HCT116 (cell line): ENCODE measurements at regions not wholly inside any gene's neighbourhood (a gene's known extent, or its start where the extent isn't known, plus 50 kb on each side); places are given as distances from the start of the nearest gene placed in this dataset.

ENCODE experiments used
- ATAC-seq: fragments of 200-7000 bp; cut with Tn5 transposase; 2 replicates; pipeline ENCODE4 v1.9.1; 2020; ENCODE audit warnings: mild to moderate bottlenecking, moderate library complexity
- BruUV-seq: library from RNA; stranded (reverse); fragments of 400-500 nt; replicated peaks from 2 replicates; lab custom pipeline; 2021; lab: Mats Ljungman, UMichigan
- CTCF ChIA-PET: fragments of 300-600 bp; sonication (Branson Sonifier 250); formaldehyde crosslinking; loops from one replicate; lab custom pipeline; 2021; ENCODE audit warnings: antibody characterized with exemption; lab: Charles Lee
- POLR2A ChIA-PET: fragments of 300-600, 350-600 bp; sonication (Branson Sonifier 250); formaldehyde crosslinking; loops from one replicate; lab custom pipeline; 2021; ENCODE audit warnings: antibody characterized with exemption; lab: Charles Lee
- RAD21 ChIA-PET, 2 experiments: fragments of 300-600 bp; sonication (Branson Sonifier 250); formaldehyde crosslinking; loops; one replicate each; lab custom pipeline; 2023; ENCODE audit warnings: low total read pairs in 2 of 2; ENCODE audit not compliant: uncharacterized antibody in 2 of 2, unreplicated experiment in 2 of 2, low non-redundant PET in 1 of 2; lab: Charles Lee
- DNase-seq: peaks from one replicate; pipeline ENCODE4 v3.0.0-alpha.2; 2010; ENCODE audit warnings: low read depth, low spot score
- H2AFZ ChIP-seq: fragments of 200-600 bp; shearing (Covaris generic), sonication (generic); 2 replicates; pipeline ENCODE4 v1.6.1; 2017; ENCODE audit warnings: low read depth, mixed run types, mixed read lengths, antibody characterized with exemption, low read length; ENCODE audit not compliant: poor library complexity, severe bottlenecking
- H3K27ac ChIP-seq: 2 replicates; pipeline ENCODE4 v1.5.1; 2012; ENCODE audit warnings: low read depth, low read length
- H3K27me3 ChIP-seq: fragments of 200-600 bp; sonication (generic); 2 replicates; pipeline ENCODE4 v1.6.1; 2016; ENCODE audit warnings: mixed run types, low read length, mixed read lengths; ENCODE audit not compliant: insufficient read depth
- H3K36me3 ChIP-seq, 2 experiments: fragments of 200-500 bp in 1 of 2; fragments of 200-600 bp in 1 of 2; sonication (Bioruptor generic) in 1 of 2; sonication (generic) in 1 of 2; 2 replicates each; pipeline versions ENCODE4 v1.5.1 to v1.6.1; 2014 to 2016; ENCODE audit warnings: low read length in 2 of 2, inconsistent platforms in 1 of 2, mixed read lengths in 1 of 2, mixed run types in 1 of 2; ENCODE audit not compliant: insufficient read depth in 2 of 2, control insufficient read depth in 1 of 2
- H3K4me1 ChIP-seq, 2 experiments: fragments of 200-600 bp in 1 of 2; sonication (generic) in 1 of 2; 2 replicates each; pipeline versions ENCODE4 v1.5.1 to v1.6.1; 2012 to 2017; ENCODE audit warnings: low read length in 2 of 2, inconsistent platforms in 1 of 2, mild to moderate bottlenecking in 1 of 2, mixed read lengths in 1 of 2, mixed run types in 1 of 2, moderate library complexity in 1 of 2; ENCODE audit not compliant: insufficient read depth in 2 of 2, control insufficient read depth in 1 of 2
- H3K4me2 ChIP-seq: fragments of 200-600 bp; sonication (generic); 2 replicates; pipeline ENCODE4 v1.6.1; 2017; ENCODE audit warnings: mixed run types, low read length, mixed read lengths
- H3K4me3 ChIP-seq, 2 experiments: fragments of 200-600 bp in 1 of 2; sonication (generic) in 1 of 2; replicated peaks in 1 of 2; 2 replicates each; pipeline ENCODE4 v1.5.1; 2011 to 2016; ENCODE audit warnings: low read length in 2 of 2, control low read depth in 1 of 2, low read depth in 1 of 2, mild to moderate bottlenecking in 1 of 2, mixed read lengths in 1 of 2, mixed run types in 1 of 2
- H3K79me2 ChIP-seq: fragments of 200-600 bp; sonication (generic); 2 replicates; pipeline ENCODE4 v1.6.1; 2017; ENCODE audit warnings: mild to moderate bottlenecking, mixed run types, low read length, moderate library complexity, mixed read lengths; ENCODE audit not compliant: insufficient read depth
- H3K9ac ChIP-seq: fragments of 200-600 bp; sonication (generic); 2 replicates; pipeline ENCODE4 v1.6.1; 2016; ENCODE audit warnings: low read length, mixed read lengths
- H3K9me2 ChIP-seq: fragments of 200-600 bp; sonication (generic), shearing (Covaris generic); 2 replicates; pipeline ENCODE4 v1.6.1; 2017; ENCODE audit warnings: mixed run types, mild to moderate bottlenecking, moderate library complexity; ENCODE audit not compliant: insufficient read depth
- H3K9me3 ChIP-seq, 2 experiments: fragments of 200-500 bp in 1 of 2; fragments of 200-600 bp in 1 of 2; sonication (Bioruptor generic) in 1 of 2; sonication (generic) in 1 of 2; 2 replicates each; pipeline ENCODE4 v1.6.1; 2014 to 2017; ENCODE audit warnings: low read length in 2 of 2, mixed read lengths in 2 of 2, inconsistent platforms in 1 of 2, low read depth in 1 of 2, mild to moderate bottlenecking in 1 of 2, mixed run types in 1 of 2, moderate library complexity in 1 of 2; ENCODE audit not compliant: control insufficient read depth in 1 of 2, insufficient read depth in 1 of 2
- H4K20me1 ChIP-seq: fragments of 200-600 bp; sonication (generic), shearing (Covaris generic); 2 replicates; pipeline ENCODE4 v1.6.1; 2017; ENCODE audit warnings: mixed run types, mild to moderate bottlenecking, moderate library complexity; ENCODE audit not compliant: insufficient read depth
- CBX3 ChIP-seq: IDR thresholded peaks from 2 replicates; pipeline ENCODE4 v1.6.1; 2012; ENCODE audit warnings: low read depth
- EGR1 ChIP-seq: IDR thresholded peaks from 2 replicates; pipeline ENCODE4 v1.6.1; 2012; ENCODE audit warnings: low read depth
- ELF1 ChIP-seq: IDR thresholded peaks from 2 replicates; pipeline ENCODE4 v1.6.1; 2012; ENCODE audit warnings: low read depth, borderline replicate concordance
- EZH2 ChIP-seq: fragments of 200-600 bp; sonication (generic); IDR thresholded peaks from 2 replicates; pipeline ENCODE4 v1.6.1; 2017; ENCODE audit warnings: antibody characterized with exemption, mixed run types
- JUND ChIP-seq: IDR thresholded peaks from 2 replicates; pipeline ENCODE4 v1.6.1; 2012
- SIN3A ChIP-seq: IDR thresholded peaks from 2 replicates; pipeline ENCODE4 v1.6.1; 2012; ENCODE audit warnings: low read depth
- SRF ChIP-seq: IDR thresholded peaks from 2 replicates; pipeline ENCODE4 v1.6.1; 2012; ENCODE audit warnings: low read depth
- ZFX ChIP-seq: fragments of 450-650 bp; IDR thresholded peaks from 2 replicates; pipeline ENCODE4 v1.6.1; 2017
- intact Hi-C: fragments of 100-400 bp; cut with micrococcal nuclease; formaldehyde crosslinking; loops from 2 replicates; pipeline ENCODE4 v1.10.0; 2022
- TF ChIP-seq, protein P1 (sequence below), 3 experiments: fragments of 200-600 bp in 1 of 3; sonication (generic) in 1 of 3; IDR thresholded peaks in 2 of 3; conservative IDR thresholded peaks in 1 of 3; 2 replicates each; pipeline ENCODE4 v1.5.1; 2012 to 2017; ENCODE audit warnings: low read depth in 2 of 3, low read length in 2 of 3, antibody characterized with exemption in 1 of 3, borderline replicate concordance in 1 of 3, control low read depth in 1 of 3, mild to moderate bottlenecking in 1 of 3, mixed read lengths in 1 of 3, mixed run types in 1 of 3, moderate library complexity in 1 of 3; ENCODE audit not compliant: insufficient read depth in 1 of 3
- TF ChIP-seq, protein P2 (sequence below): IDR thresholded peaks from 2 replicates; pipeline ENCODE4 v1.6.1; 2012; ENCODE audit warnings: low read depth
- TF ChIP-seq, protein P3 (sequence below): IDR thresholded peaks from 2 replicates; pipeline ENCODE4 v1.6.1; 2012
- TF ChIP-seq, protein P4 (sequence below): IDR thresholded peaks from 2 replicates; pipeline ENCODE4 v1.6.1; 2011; ENCODE audit warnings: mild to moderate bottlenecking, low read length, moderate library complexity; ENCODE audit not compliant: insufficient replicate concordance; ENCODE audit errors: extremely low read depth

DNA sequence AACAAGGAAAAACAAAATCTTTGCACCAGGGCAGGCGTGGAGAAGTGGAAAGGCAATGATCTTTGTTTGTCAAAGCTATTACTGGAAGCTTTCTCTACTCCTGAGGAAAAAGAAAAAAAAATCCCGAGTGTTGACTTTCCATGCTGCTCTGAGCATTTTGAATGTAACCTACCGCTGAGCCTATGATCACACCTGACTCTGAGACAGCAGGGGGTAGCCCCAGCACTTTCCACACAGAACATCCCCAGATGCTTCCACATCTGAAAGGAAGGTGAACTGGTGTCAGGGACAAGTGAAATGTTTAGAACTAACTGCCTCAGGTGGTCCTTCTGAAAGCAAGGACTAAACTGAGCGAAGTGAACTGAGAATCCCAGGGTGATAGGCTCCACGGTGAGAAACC lies 1315.1 kb upstream of the DDX18 start:
- Histone ChIP-seq H3K4me3 (no peak overlapping the region), H3K9me2 (no peaks in the 10 kb centered on the region), H3K36me3 (no peaks in the 10 kb centered on the region), H4K20me1 (no peaks in the 10 kb centered on the region), H2AFZ (no peak overlapping the region), H3K9me3 (peaks cover 10 to 11% of the 10 kb centered on the region in 2 experiments; a peak in 3 of 4 replicates), H3K27ac (no peak overlapping the region), H3K9ac (no peak overlapping the region), H3K4me2 (no peak overlapping the region), H3K4me1 (no peaks in the 10 kb centered on the region), H3K27me3 (no peaks in the 10 kb centered on the region), H3K79me2 (no peaks in the 10 kb centered on the region)
- ChIA-PET POLR2A (no interaction called here), CTCF (no interaction called here), RAD21 (no interaction called here)
- intact Hi-C loops = no loop called here
- ATAC-seq (no peak), DNase-seq (no peak)
- TF ChIP-seq JUND = no peak
- TF ChIP-seq ELF1 = no peak
- TF ChIP-seq, protein P1, sequence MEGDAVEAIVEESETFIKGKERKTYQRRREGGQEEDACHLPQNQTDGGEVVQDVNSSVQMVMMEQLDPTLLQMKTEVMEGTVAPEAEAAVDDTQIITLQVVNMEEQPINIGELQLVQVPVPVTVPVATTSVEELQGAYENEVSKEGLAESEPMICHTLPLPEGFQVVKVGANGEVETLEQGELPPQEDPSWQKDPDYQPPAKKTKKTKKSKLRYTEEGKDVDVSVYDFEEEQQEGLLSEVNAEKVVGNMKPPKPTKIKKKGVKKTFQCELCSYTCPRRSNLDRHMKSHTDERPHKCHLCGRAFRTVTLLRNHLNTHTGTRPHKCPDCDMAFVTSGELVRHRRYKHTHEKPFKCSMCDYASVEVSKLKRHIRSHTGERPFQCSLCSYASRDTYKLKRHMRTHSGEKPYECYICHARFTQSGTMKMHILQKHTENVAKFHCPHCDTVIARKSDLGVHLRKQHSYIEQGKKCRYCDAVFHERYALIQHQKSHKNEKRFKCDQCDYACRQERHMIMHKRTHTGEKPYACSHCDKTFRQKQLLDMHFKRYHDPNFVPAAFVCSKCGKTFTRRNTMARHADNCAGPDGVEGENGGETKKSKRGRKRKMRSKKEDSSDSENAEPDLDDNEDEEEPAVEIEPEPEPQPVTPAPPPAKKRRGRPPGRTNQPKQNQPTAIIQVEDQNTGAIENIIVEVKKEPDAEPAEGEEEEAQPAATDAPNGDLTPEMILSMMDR (IDR thresholded peaks at IDR 0.05 in 2 of 3, conservative IDR thresholded peaks at IDR 0.05 in 1 of 3; ENCODE audit: borderline replicate concordance in 1 of 3, insufficient read depth in 1 of 3, low read depth in 2 of 3, low read length in 2 of 3) = no peak
- no peak for TF ChIP-seq SIN3A
- TF ChIP-seq, protein P2, sequence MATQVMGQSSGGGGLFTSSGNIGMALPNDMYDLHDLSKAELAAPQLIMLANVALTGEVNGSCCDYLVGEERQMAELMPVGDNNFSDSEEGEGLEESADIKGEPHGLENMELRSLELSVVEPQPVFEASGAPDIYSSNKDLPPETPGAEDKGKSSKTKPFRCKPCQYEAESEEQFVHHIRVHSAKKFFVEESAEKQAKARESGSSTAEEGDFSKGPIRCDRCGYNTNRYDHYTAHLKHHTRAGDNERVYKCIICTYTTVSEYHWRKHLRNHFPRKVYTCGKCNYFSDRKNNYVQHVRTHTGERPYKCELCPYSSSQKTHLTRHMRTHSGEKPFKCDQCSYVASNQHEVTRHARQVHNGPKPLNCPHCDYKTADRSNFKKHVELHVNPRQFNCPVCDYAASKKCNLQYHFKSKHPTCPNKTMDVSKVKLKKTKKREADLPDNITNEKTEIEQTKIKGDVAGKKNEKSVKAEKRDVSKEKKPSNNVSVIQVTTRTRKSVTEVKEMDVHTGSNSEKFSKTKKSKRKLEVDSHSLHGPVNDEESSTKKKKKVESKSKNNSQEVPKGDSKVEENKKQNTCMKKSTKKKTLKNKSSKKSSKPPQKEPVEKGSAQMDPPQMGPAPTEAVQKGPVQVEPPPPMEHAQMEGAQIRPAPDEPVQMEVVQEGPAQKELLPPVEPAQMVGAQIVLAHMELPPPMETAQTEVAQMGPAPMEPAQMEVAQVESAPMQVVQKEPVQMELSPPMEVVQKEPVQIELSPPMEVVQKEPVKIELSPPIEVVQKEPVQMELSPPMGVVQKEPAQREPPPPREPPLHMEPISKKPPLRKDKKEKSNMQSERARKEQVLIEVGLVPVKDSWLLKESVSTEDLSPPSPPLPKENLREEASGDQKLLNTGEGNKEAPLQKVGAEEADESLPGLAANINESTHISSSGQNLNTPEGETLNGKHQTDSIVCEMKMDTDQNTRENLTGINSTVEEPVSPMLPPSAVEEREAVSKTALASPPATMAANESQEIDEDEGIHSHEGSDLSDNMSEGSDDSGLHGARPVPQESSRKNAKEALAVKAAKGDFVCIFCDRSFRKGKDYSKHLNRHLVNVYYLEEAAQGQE = no peak
- TF ChIP-seq, protein P3, sequence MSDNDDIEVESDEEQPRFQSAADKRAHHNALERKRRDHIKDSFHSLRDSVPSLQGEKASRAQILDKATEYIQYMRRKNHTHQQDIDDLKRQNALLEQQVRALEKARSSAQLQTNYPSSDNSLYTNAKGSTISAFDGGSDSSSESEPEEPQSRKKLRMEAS = no peak
- no peak for TF ChIP-seq CBX3
- TF ChIP-seq, protein P4, sequence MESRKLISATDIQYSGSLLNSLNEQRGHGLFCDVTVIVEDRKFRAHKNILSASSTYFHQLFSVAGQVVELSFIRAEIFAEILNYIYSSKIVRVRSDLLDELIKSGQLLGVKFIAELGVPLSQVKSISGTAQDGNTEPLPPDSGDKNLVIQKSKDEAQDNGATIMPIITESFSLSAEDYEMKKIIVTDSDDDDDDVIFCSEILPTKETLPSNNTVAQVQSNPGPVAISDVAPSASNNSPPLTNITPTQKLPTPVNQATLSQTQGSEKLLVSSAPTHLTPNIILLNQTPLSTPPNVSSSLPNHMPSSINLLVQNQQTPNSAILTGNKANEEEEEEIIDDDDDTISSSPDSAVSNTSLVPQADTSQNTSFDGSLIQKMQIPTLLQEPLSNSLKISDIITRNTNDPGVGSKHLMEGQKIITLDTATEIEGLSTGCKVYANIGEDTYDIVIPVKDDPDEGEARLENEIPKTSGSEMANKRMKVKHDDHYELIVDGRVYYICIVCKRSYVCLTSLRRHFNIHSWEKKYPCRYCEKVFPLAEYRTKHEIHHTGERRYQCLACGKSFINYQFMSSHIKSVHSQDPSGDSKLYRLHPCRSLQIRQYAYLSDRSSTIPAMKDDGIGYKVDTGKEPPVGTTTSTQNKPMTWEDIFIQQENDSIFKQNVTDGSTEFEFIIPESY = no peak
- TF ChIP-seq EZH2 = no peak
- TF ChIP-seq SRF = no peak
- no peak for TF ChIP-seq EGR1
- TF ChIP-seq ZFX = no peak
- no TSS peak for BruUV-seq
